Heart left ventricle (tissue), 13 donors: ENCODE measurements at regions not wholly inside any gene's neighbourhood (a gene's known extent, or its start where the extent isn't known, plus 50 kb on each side); places are given as distances from the start of the nearest gene placed in this dataset.

Source experiments
- POLR2A ChIP-seq, 2 donors: fragments of 450-650 bp; IDR thresholded peaks; one replicate each; pipeline ENCODE4 v1.6.1; 2017; ENCODE audit warnings: antibody characterized with exemption in 2 of 2, mild to moderate bottlenecking in 2 of 2, moderate library complexity in 2 of 2
- TF ChIP-seq, protein P1 (sequence below), 12 donors: fragments of 200-600 bp; sonication (generic) in 4 of 12; IDR thresholded peaks; one replicate each; pipeline versions ENCODE4 v1.5.0 to v1.8.0; 2018 to 2022; ENCODE audit warnings: antibody characterized with exemption in 12 of 12, mild to moderate bottlenecking in 5 of 12
- donor health status: ischemic (EF 13 %, LVEDD 7.1; RV severe dilation, severe dysfunction).
- donor health status: DM: no; HTN: yes; CAD: no.
- donor health status: DM: no; HTN: no; CAD: no.
- donor health status: ischemic (EF 25% LVEDD 6.9; RV normal size, moderate dysfunction).
- donor health status: ischemic (EF 25% LVEDD 5.7; RV mildly dilated, moderate dysfunction).
- donor health status: ischemic (EF 35%, LVEDD 5.7; RV mildly dilated, moderate dysfunction).
- donor health status: nonischemic (EF 11% LVEDD 7.7; RV severe dilation, severe dysfunction).
- donor health status: DM: yes; HTN: yes; CAD: no.
- donor health status: PGD.
- donor health status: ischemic (EF 29% LVEDD 5.4; RV normal size, mild dysfunction).
- donor health status: nonischemic (EF 23%, LVEDD 6.1; RV moderate dilation, normal function).

DNA sequence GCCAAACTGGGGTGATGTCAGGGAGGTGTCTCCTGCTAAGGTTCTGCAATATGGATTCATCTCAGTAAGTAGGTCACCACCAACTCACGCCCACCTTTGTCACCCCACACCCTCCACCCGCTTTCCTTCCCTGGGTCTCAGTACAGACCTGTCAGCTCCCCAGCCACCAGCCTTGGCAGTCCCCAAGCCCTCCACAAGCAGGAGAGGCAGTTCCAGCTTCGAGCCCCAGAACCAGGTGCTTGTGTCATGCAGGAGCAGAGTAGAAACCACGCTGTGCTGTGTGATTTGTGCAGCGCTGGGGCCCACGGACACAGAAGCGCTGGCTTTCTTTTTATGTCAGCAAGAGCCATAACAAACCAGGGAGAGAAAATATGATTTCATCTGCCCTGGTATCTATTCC is 89.0 kb upstream of the CDH4 start:
- TF ChIP-seq, protein P1, sequence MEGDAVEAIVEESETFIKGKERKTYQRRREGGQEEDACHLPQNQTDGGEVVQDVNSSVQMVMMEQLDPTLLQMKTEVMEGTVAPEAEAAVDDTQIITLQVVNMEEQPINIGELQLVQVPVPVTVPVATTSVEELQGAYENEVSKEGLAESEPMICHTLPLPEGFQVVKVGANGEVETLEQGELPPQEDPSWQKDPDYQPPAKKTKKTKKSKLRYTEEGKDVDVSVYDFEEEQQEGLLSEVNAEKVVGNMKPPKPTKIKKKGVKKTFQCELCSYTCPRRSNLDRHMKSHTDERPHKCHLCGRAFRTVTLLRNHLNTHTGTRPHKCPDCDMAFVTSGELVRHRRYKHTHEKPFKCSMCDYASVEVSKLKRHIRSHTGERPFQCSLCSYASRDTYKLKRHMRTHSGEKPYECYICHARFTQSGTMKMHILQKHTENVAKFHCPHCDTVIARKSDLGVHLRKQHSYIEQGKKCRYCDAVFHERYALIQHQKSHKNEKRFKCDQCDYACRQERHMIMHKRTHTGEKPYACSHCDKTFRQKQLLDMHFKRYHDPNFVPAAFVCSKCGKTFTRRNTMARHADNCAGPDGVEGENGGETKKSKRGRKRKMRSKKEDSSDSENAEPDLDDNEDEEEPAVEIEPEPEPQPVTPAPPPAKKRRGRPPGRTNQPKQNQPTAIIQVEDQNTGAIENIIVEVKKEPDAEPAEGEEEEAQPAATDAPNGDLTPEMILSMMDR (IDR thresholded peaks at IDR 0.05): no peak
- no peak for TF ChIP-seq POLR2A (IDR thresholded peaks at IDR 0.05)
